Right renal cortex interstitium (tissue), 3 donors: ENCODE measurements at regions not wholly inside any gene's neighbourhood (a gene's known extent, or its start where the extent isn't known, plus 50 kb on each side); places are given as distances from the start of the nearest gene placed in this dataset.
A peak's percentile ranks its signal among the peaks of the same experiment; 100 is the strongest.
"Not testable (repeated sequence)": the region's sequence is repeated elsewhere in the genome, so short reads cannot be mapped to it uniquely, and the experiment has no call there.

Experiments
- DNase-seq, 3 donors: peaks; one replicate each; pipeline ENCODE4 v3.0.0-alpha.2; 2013; ENCODE audit warnings: low read depth in 3 of 3, low spot score in 2 of 3

- DNase-seq, result no peak
These were observed 750.5 kb downstream of the FRK start for GRCh38 chr6:115310156-115310555.

GRCh38 chr6:115302731-115303130, 758.0 kb downstream of the FRK start:
- peak in 1 of 3 donors; percentile 2 for DNase-seq

- DNase-seq, result no peak
These were observed 773.2 kb downstream of the FRK start for GRCh38 chr6:115287467-115287866.

- no peak for DNase-seq
These were observed 783.7 kb downstream of the FRK start for GRCh38 chr6:115276881-115277565.

GRCh38 chr6:115272311-115272710, 788.4 kb downstream of the FRK start:
- no peak for DNase-seq

- DNase-seq, result no peak
These were observed 789.3 kb downstream of the FRK start for GRCh38 chr6:115271434-115271833.

- DNase-seq, result no peak
These were observed 789.7 kb downstream of the FRK start for GRCh38 chr6:115270953-115271352.

- no peak for DNase-seq
These were observed 819.3 kb downstream of the FRK start for GRCh38 chr6:115241373-115241772.

GRCh38 chr6:115221198-115221597, 839.5 kb downstream of the FRK start:
- DNase-seq, result no peak

- DNase-seq, result no peak
These were observed 840.0 kb downstream of the FRK start for GRCh38 chr6:115220551-115221159.

GRCh38 chr6:115219645-115220044, 841.0 kb downstream of the FRK start:
- DNase-seq, result no peak

- no peak for DNase-seq
These were observed 843.9 kb downstream of the FRK start for GRCh38 chr6:115216835-115217234.

GRCh38 chr6:115214283-115214682, 846.4 kb downstream of the FRK start:
- no peak for DNase-seq

- no peak for DNase-seq
These were observed 857.3 kb downstream of the FRK start for GRCh38 chr6:115203381-115203780.

- no peak for DNase-seq
These were observed 852.3 kb upstream of the HS3ST5 start for GRCh38 chr6:115194981-115195638.

GRCh38 chr6:115191989-115192388, 849.2 kb upstream of the HS3ST5 start:
- DNase-seq, result no peak

- DNase-seq, result no peak
These were observed 847.7 kb upstream of the HS3ST5 start for GRCh38 chr6:115190534-115190933.

- DNase-seq, result not testable (repeated sequence)
These were observed 832.6 kb upstream of the HS3ST5 start for GRCh38 chr6:115175456-115175855.

GRCh38 chr6:115165912-115166311, 823.1 kb upstream of the HS3ST5 start:
- DNase-seq, result not testable (repeated sequence)

- no peak for DNase-seq
These were observed 816.9 kb upstream of the HS3ST5 start for GRCh38 chr6:115159733-115160132.

GRCh38 chr6:115137910-115138309, 795.1 kb upstream of the HS3ST5 start:
- no peak for DNase-seq

GRCh38 chr6:115133790-115134189, 791.0 kb upstream of the HS3ST5 start:
- DNase-seq, result no peak
